ENCODE measurements at regions not wholly inside any gene's neighbourhood (a gene's known extent, or its start where the extent isn't known, plus 50 kb on each side); places are given as distances from the start of the nearest gene placed in this dataset.

- H3K4me1 ChIP-seq, result no peaks in the 10 kb centered on the region
- no peak overlapping the region for H3K27ac ChIP-seq
- H3K27me3 ChIP-seq, result no peaks in the 10 kb centered on the region
- H3K4me3 ChIP-seq, result no peak overlapping the region
- H3K9me3 ChIP-seq, result no peaks in the 10 kb centered on the region
- no peaks in the 10 kb centered on the region for H3K36me3 ChIP-seq
- no peak for DNase-seq
- intact Hi-C loops (cut with DNase I), result no loop called here
- ATAC-seq, result no peak
- no peak for TF ChIP-seq CTCF (IDR thresholded peaks at IDR 0.05)
Measured at GRCh38 chr3:87077355-87077754, 86.4 kb upstream of the VGLL3 start.

GRCh38 chr3:87076946-87077345, 86.0 kb upstream of the VGLL3 start:
- DNase-seq (no peak), ATAC-seq (no peak)
- H3K36me3 ChIP-seq, result no peaks in the 10 kb centered on the region
- intact Hi-C loops (cut with DNase I), result no loop called here
- no peak overlapping the region for H3K27ac ChIP-seq
- no peak for TF ChIP-seq CTCF (IDR thresholded peaks at IDR 0.05)
- H3K9me3 ChIP-seq, result no peaks in the 10 kb centered on the region
- H3K4me1 ChIP-seq, result no peaks in the 10 kb centered on the region
- no peaks in the 10 kb centered on the region for H3K27me3 ChIP-seq
- no peak overlapping the region for H3K4me3 ChIP-seq

GRCh38 chr3:87073496-87074145, 82.7 kb upstream of the VGLL3 start:
- intact Hi-C loops (cut with DNase I), result no loop called here
- no peak for ATAC-seq

GRCh38 chr3:87072446-87072845, 81.5 kb upstream of the VGLL3 start:
- no peak for TF ChIP-seq CTCF (IDR thresholded peaks at IDR 0.05)
- intact Hi-C loops (cut with DNase I), result no loop called here
- DNase-seq (no peak), ATAC-seq (no peak)
- no peaks in the 10 kb centered on the region for H3K36me3 ChIP-seq
- H3K4me1 ChIP-seq, result no peaks in the 10 kb centered on the region
- H3K4me3 ChIP-seq, result no peak overlapping the region
- no peak overlapping the region for H3K27ac ChIP-seq
- no peaks in the 10 kb centered on the region for H3K9me3 ChIP-seq
- no peaks in the 10 kb centered on the region for H3K27me3 ChIP-seq

More at GRCh38 chr3:87073496-87074145, 82.7 kb upstream of the VGLL3 start:
- peak in 2 of 4 donors; percentile 60 to 69 for DNase-seq
- no peak for TF ChIP-seq CTCF (IDR thresholded peaks at IDR 0.05)
- H3K4me3 ChIP-seq, result no peak overlapping the region
- no peak overlapping the region for H3K27ac ChIP-seq
- no peaks in the 10 kb centered on the region for H3K9me3 ChIP-seq
- H3K27me3 ChIP-seq, result no peaks in the 10 kb centered on the region
- H3K36me3 ChIP-seq, result no peaks in the 10 kb centered on the region
- no peaks in the 10 kb centered on the region for H3K4me1 ChIP-seq

- H3K9me3 ChIP-seq, result no peaks in the 10 kb centered on the region
- no peak for ATAC-seq
Measured at GRCh38 chr3:87069971-87070370, 79.0 kb upstream of the VGLL3 start.

More at GRCh38 chr3:87069971-87070370, 79.0 kb upstream of the VGLL3 start:
- H3K4me1 ChIP-seq, result no peaks in the 10 kb centered on the region
- intact Hi-C loops (cut with DNase I), result no loop called here
- H3K27ac ChIP-seq, result no peak overlapping the region
- no peaks in the 10 kb centered on the region for H3K27me3 ChIP-seq
- TF ChIP-seq CTCF (IDR thresholded peaks at IDR 0.05), result no peak
- H3K36me3 ChIP-seq, result no peaks in the 10 kb centered on the region
- DNase-seq, result no peak
- no peak overlapping the region for H3K4me3 ChIP-seq
